ENCODE measurements at regions not wholly inside any gene's neighbourhood (a gene's known extent, or its start where the extent isn't known, plus 50 kb on each side); places are given as distances from the start of the nearest gene placed in this dataset.

DNA sequence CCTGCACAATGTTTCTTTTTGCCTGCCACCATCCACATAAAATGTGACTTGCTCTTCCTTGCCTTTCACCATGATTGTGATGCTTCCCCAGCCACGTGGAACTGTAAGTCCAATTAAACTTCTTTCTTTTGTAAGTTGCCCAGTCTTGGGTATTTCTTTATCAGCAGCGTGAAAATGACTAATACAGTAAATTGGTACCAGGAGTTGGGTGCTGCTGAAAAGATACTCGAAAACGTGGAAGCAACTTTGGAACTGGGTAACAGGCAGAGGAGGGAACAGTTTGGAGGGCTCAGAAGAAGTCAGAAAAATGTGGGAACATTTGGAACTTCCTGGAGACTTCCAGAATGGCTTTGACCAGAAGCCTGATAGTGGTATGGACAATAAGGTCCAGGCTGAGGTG lies 425.3 kb downstream of the GPATCH2 start:
- no peak for FAIRE-seq

DNA sequence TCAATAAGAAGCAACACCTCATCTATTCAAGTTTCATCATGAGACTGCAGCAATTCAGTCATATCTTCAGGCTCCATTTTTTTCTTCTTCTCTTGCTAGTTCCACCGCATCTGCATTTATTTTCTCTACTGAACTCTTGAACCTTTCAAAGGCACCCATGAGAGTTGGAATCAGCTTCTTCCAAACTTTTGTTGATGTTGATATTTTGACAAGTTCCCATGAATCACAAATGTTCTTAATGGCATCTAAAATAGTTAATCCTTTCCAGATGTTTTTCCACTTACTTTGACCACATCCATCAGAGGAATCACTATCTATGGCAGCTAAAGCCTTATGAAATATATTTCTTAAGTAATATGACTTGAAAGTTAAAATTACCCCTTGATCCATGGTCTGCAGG lies 434.3 kb downstream of the GPATCH2 start:
- no peak for FAIRE-seq

DNA sequence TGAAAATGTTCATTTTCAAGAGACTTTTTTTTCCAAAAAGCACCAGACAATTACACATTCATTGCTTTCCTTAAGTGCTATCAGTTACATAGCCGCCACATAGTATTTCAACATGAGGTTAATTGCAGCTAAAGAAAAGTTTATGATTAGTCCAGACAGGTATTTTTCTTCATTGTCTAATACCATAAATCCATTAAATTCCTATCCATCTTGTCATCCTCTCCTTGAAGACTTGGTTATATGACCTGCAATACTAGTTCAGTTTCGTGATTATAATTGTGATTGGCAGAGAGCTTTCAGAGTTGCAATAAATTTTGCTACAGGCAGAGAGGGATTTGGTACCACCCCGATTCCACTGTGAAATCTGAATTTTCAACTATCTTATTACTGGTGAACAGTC lies 437.7 kb downstream of the GPATCH2 start:
- FAIRE-seq = no peak

DNA sequence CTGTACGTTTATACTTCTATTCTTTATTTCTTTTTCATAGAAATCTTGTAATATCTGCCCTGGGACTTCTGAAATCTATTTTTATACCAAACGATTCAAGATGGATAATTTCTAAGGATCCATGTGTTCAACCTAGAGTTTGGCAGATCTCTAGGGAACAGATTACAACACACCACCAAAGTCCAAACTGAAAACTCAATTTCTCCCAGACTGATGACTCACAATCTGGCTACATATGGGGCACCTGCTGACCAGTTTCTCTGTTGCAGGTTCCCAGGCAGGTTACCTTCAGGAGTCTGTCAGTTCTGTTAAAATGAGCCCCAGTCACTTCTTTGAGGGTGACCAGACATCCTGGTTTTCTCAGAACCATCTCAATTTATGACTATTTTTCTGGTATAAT lies 439.4 kb downstream of the GPATCH2 start:
- no peak for FAIRE-seq

DNA sequence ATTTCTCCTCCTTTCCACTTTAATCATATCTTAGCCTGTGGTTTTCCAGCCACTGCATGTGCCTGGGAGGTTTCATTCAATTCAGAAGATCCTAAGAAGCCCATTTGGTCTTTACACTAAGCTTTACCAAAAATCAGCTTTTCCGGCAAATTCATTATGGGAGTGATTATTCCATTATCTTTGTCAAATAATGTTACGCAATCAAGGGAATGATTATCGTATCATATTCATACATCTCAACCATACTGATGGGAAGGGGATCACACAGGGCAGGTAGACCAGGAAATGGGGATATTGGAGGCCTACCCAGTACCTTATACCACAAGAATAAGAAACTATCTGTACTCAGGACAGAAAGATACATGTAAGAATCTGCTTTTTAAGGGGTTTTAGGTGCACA lies 440.5 kb downstream of the GPATCH2 start:
- no peak for FAIRE-seq

DNA sequence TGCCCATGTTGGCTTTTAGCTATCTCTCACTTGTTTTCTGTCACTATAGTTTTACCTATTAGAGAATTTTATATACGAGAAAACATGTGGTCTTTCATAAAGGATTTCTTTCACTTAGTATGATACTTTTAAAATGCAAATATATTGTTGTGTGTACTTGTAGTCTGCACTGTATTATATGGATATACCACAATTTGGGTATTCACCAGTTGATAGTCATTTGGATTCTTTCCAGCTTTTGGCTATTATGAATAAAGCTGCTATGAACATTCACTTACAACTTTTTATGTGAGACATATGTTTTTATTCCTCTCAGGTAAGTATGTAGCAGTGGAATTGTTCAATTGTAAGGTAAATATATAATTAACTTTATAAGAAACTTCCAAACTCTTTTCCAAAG lies 441.5 kb downstream of the GPATCH2 start:
- FAIRE-seq = no peak

DNA sequence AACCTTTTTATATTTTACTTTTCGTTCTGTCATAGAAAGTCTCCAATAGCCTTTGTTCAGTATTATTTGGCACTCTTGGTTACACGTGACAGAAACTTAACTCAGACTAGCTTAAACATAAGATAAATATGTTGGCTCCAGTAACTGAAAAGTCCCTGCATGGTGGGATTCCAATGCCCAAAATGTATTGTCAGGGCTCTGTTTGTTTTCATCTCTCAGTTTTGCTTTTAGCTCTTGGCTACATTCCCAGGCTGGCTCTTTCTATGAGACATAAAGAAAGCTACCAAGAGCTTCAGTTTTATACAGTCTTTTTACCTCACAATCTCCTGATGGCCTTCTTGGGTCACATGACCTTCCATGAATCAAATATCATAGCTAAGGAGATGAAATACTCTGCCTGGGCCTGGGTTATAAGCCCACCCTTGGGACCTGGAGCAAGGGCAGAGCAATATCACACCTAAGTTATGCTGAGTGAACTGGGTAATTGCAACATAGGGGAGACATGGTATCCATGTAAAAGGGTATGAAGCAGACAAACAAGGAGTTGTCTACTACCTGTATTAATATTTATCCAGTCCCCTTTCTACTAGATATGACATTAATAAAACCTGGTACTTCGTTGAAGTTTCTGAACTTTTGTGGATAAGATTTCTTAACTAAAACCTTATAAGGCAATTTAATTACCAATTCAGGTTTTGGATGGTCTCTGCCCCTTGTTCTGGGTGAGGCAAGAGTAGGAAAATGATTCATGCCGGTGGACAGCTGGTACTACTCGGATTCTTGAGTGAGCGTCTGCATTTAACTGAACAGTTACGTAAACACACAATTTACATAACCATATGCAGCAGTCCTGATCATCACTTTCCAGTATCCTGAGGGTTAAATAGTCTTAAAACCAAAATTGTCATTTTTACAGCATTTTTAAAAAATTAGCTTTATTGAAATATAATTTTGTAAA lies 442.3 kb downstream of the GPATCH2 start:
- FAIRE-seq = no peak

DNA sequence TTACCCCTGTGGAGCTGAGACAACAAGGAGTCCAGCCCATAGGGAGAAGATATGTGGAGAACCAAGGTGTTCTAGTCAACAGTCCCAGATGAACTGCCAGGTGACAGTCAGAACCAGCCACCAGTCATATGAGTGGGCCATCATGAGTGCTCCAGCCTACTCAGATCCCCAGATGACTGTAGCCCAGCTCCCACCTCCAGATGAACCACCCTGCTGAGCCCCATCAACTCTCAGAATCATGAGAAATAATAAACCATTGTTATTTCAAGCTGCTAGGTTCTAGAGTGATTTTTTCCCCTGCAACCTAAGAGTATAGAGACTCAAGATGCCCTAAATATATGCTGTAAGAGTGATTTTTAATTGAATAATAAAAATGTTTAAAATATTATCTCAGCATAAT lies 444.2 kb downstream of the GPATCH2 start:
- no peak for FAIRE-seq

DNA sequence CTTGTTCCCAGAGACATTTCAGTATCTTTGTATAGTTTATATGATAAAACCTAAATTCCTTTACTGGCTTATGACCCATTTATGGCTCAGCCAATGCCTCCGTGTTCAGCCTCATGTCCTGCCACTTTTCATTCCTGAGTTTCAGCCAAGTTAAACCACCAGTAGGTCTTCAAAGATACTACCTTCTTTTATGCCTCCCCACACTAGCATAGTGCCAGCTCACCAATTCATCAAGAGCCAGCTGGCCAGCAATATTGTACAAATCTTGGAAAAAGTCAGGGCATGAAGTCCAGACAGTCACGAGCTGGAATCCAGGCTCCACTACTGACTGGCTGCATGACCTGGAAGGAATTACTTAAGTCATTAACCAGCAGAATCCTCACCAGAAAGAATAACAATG lies 446.0 kb downstream of the GPATCH2 start:
- no peak for FAIRE-seq

DNA sequence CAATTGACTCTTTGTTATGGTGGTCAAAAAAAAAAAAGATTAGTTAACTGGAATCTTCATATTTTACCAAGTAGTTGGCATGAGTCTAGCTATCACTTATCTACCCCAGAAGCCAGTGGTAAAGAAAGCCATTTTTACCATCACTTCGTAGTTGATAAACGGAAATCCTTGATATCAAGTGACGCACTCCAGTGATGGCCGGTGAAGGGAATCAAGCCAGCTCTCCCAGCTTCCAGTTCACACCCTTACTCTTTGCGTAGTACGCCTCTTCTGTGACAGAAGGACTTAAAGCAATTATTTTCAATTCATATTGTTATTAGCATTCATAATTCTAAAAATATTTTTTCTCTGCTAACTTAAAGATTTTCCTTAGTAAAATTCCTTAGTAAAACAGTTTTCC lies 447.9 kb downstream of the GPATCH2 start:
- FAIRE-seq = no peak

DNA sequence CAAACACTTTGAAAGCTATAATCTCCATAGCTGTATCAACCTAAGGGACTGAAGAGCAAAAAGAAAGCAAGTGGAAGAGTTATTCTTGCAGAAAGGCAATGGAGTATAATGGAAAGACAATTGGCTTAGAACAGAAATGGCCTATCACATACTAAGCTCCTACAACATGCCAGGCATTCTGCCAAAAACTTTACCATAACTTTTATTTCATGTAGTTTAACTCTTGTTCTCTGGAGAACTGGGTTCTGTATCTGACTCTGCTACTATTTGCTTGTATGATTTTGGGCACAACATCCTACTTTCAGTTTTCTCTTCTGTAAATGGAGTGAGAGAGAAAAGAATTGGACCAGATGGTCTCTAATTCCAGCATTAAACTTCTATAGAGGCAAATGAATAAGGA lies 449.1 kb downstream of the GPATCH2 start:
- FAIRE-seq = no peak

DNA sequence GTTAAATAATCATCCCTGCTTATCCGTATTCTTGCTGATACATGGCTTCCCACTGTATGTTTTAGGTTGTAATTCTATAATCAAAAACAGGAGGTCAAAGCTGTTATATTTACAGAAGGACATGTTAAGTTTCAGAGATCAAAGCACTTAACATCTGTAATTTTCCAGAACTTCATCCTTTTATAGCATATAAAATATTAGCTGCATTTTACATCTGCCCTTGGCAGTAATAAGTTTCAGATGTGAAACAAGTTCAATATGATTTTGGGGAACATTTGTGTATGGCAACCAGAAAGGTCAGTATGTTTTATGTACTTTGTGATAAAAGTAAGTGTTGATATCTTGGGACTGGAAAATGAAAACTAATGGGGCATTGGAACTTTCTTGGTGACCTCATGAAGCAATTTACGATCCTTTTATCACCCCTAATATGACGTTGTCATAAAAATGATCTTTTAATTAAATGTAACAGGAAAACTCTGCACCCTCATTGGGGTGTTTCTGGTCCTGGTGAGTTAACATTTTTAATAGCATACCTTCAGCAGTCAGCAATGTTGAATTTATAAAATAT lies 449.6 kb downstream of the GPATCH2 start:
- no peak for FAIRE-seq

DNA sequence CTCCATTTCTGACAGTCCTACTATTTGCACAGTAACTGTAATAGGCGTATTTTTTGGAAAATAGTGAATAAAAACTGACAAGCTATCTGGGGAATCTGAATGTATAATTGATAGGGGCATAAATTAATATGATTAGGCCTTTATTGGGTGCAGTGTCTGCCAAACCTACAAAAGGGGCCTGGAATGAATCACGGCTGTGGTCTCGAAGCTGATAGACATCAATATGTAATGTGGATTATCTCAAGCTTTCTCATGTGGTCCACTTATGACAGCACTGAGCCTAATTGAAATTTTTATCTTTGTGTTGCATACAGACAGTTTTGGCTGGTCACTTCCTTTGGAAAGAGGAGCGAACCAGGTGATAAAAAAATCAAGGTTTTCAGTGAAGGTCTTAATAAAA lies 450.4 kb downstream of the GPATCH2 start:
- no peak for FAIRE-seq

DNA sequence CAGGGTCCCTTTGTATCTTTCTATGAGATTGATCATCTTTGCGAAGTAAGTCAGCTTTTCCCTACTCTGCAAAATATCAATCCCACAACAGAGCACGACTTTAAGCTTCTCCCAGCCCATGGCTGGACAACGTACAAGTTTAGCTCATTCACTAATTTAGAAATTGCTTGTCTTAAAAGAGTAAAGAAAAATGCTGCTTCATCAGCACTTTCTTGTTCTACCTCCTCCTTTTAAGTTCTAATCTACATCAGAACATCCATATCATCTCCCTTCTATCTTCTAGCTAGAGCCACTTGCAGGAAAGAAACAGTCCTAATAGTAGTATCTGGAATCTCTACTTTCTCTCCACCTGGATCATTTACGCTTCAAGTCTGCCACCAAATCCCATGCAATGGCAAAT lies 441.2 kb upstream of the ESRRG start:
- no peak for FAIRE-seq

DNA sequence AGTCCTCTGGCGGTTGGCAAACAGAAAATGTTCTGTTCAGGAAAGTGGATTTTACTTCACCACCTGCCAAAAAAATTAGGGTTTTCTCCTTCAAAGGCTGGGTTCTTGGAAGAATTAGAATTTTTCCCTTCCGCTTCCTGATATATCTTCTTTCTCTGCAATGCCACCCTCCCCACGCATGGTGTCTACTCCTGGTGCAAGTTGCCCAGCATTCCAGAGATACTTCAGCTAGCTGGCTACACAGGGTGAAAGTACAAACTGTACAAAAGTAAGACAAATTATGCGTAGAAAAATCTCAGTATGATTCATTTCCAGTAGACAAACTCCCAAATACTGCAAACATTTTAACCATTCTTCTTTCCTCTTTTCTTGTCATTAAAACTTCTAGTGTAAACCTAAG lies 430.1 kb upstream of the ESRRG start:
- FAIRE-seq = no peak

DNA sequence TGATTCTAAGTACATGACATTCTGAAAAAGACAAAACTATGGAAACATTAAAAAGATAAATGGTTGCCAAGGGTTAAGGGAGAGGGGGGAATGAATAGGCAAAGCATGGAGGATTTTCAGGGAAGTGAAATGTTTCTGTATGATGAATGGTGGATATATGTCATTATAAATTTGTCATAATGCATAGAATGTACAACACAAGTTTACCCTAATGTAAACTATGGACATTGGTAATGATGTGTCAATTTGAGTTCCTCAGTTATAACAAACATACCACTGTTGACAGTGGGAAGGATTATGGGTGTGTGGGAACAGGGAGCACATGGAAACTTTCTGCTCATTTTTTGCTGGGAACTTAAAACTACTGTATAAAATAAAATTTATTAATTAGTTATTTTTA lies 427.1 kb upstream of the ESRRG start:
- FAIRE-seq = no peak

DNA sequence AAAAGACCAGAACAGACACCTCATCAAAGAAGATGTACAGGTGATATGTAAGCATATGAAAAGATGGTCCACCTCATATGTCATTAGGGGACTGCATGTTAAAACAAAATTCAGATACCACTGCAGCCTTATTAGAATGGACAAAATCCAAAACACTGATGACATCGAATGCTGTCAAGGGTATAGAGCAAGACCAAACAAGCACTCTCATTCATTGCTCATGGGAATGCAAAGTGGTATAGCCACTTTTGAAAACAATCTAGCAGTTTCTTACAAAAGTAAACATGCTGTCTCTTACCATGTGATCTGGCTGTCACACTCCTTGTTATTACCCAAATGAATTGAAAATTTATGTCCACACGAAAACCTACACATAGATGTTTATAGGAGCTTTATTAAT lies 426.6 kb upstream of the ESRRG start:
- FAIRE-seq = no peak

DNA sequence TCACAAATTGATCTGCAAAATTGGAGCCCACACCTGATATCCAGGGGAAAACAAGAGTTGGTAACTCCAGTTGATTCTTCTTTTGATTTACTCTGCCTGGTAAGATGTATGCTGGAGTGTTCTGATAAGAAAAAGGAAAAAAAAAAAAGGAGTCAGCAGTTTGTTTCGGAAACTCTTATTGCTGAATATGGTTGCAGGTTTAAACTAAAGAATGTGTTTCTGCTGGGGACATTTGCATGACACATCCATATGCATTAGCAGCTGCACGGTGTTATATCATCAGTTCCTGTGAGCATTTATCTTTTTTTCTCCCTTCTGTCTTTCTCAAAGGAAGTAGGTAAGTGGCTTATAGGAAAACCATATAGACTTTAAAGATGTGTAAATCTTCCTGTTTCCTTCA lies 418.5 kb upstream of the ESRRG start:
- no peak for FAIRE-seq

DNA sequence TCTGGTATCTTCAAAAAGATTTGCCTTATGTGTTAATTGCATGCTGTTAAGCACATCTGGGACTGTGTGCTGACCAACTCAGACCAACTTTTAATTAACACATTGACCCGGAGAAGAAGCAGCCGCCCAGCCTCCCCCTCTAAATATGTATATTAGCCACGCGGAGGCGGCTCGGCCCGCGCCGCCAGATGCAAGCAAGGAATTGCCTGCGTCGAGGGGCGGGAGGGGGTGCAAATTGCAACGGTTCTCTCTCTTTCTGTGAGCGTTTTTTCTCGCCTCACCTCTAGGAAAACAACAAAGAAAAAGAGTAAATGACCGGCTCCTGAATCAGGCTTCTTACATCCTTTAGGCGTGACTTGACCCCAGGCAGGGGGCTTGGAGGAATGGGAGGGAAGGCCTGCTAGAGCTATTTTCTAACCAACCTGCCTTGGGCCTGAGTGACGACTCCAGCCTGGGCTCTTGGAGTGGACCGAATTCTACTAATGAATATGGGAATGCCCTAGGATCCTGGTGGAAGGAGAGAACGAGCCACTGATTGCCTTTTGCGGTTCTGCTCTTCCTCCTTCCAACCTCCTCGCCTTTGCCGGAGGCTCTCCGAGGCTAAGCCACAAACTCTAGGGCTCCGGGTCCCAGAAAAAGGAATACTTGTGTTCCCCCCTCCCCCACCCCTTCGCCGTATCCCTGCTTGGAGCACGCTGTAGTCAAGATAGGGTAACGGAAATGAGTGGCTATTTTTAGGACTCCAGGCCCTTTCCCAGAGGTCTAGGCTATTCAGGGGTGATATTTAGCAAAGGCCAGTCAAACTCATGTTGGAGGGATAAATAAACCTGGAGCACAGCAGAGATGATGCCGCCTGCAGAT lies 417.0 kb upstream of the ESRRG start:
- FAIRE-seq = no peak

DNA sequence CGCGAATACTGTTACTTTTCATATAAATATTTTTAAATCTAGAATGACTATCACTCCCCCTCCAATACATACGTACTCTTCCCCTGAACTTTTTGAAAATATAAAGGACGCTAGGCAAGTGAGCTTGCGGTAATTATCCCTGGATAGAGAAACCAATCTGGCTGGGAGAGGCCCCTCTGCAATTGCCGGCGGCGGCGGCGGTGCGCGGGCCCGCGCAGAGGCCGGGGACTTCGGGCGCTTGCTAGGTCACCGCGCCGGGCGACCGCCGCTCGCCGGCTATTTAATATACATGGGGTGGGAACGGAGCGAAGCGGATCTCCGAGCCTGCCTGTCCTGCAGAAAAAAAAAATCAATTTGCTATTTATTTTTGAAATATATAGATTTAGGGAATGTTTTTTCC lies 416.3 kb upstream of the ESRRG start:
- no peak for FAIRE-seq

DNA sequence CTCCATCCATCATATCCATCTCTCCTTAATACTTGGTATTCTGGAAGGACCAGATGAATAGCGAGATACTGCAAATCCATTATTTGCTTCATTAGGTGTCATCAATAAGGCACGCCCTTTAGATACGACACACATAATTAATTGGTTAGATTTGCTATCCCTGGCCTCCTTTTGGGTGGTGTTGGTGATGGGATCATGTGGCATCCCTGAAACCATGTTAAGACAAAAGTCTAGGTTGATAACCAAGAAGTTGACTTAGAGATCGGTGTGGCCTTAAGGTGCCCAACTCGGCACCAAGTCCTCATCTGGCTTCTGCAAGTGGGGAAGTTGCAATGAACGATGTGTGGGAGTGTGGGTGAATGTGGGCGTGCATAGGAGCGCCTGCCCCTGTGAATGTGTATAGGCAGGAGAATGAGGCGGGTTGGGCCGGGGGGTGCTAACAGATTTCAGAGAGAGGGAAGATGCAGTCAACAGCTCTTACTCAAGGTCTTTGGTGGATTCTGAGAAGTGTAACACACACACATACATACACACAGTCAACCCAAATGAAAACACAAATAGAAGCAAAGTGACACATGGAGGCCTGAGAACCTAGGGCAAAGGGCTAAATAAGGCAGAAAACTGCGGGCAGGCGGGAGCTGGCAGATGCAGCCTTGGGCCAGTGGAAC lies 415.7 kb upstream of the ESRRG start:
- no peak for FAIRE-seq

DNA sequence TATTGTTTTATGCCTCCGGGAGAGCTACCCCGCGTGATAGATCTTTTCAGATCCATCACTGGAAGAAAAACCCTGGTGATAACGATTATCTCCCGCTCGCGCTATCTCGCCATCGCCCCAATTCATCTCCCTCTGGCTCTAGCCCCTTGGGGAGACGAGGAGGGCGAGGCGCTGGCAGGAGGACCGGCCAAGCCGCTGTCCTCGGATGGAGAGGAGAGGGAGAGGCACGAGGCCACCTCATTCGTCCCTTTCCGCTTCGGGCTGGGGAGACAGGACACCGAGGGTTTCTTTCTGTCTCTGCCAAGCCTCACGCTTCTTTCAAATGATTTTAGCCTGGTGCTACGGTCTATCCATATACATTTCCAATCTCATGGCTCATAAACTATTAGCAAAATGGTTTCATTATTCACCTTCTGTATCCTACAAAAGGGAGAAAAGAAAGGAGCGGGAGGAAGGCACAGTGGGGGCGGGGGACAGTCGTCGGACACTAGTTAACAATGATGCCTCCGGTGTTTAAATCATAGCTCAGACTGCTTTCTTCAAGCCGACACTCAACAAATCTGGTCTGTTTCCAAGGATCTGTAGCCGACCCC lies 415.0 kb upstream of the ESRRG start:
- FAIRE-seq = no peak
